NCI-H82 treated with DMSO at 0.1 percent for 48 hours (cell line): ENCODE measurements at regions not wholly inside any gene's neighbourhood (a gene's known extent, or its start where the extent isn't known, plus 50 kb on each side); places are given as distances from the start of the nearest gene placed in this dataset.

Source experiments
- DNase-seq: peaks from one replicate; lab custom pipeline; 2025; ENCODE audit not compliant: unreplicated experiment; lab: John Stamatoyannopoulos, UW

DNA sequence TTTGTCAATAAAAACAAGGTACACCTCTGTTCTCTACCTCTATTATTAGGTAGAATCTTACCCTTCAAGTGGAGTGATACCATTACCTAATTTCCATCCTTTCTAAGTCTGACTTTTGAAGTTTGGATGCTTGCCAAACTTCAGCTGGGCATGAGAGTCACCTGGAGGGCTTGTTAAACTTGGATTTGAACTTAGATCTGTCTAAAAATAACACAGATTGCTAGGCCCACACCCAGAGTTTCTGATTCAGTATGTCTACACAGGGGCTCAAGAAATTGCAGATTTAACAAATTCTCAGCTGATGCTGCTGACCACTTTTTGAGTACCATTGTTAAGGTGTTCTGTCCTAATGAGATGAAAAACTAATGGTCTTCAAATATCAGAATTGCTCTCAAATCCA is 512.2 kb downstream of the LMO7 start:
- DNase-seq = no peak

DNA sequence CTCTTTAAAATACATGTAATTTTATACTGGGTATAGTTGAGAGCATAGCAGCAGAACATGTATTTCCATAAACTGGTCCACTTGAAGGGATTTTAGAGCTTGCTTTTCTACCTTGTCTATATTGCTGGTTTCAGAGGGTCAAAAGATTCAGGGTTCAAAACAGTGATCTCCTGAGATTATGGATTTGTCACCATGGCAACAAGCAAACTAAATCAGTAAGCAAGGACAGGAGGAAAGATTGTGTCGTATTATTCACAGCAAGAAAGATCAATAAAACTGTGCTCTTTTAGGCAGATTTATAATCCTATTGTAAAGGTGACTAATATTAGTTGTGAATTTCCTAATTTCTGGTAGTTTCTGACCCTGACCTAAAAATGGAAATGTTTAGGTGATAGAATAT is 496.4 kb downstream of the LMO7 start:
- DNase-seq = peak; percentile 79

DNA sequence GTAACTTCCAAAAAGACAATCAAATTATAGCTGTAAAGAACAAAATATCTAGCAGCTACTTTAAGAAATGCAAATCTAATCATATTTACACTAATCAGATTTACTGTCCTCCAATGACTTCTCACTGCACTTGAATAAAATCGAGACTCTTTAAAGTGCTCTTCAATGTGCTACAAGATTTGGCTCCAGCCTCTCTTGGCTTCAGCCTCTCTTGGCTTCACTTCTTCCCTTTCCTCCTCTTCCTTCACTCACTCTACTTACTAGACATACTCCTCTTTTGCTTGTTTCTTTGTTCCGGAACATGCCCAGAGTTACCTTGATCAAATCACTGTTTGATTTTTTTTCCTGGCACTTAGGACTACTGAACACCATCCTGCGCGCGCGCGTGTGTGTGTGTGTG is 495.4 kb downstream of the LMO7 start:
- peak; percentile 80 for DNase-seq

DNA sequence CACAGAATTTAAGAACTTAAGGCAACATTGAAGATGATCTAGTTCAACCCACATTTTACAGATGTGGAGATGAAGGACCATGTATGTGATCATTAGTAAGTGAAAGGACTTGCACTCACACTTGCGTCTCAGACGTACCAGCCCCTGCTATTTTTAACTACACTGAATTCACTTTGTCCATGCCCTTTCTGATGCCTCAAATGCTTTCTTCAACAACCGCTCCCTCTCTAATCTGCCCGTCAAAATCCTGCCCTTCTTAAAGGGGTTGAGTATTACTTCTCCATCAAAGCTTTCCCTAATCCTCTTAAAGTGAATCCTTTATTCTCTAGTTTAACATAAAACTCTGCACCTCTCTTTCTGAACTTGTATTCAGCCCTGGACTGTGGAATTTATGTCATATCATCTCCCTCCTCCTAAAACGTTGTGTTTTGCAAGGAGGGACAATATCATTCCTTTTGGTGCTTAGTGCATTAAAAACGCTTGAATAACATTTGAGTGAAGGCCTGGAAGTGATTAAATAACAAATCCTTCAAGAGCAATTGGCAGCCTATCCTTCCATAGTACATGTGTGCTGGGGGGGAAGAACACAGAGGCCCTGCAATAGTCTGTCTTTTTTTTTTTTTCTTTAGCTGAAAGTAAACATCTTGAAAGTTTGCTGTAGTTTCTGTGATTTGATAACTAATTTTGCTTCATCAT is 493.3 kb downstream of the LMO7 start:
- peak; percentile 97 for DNase-seq

DNA sequence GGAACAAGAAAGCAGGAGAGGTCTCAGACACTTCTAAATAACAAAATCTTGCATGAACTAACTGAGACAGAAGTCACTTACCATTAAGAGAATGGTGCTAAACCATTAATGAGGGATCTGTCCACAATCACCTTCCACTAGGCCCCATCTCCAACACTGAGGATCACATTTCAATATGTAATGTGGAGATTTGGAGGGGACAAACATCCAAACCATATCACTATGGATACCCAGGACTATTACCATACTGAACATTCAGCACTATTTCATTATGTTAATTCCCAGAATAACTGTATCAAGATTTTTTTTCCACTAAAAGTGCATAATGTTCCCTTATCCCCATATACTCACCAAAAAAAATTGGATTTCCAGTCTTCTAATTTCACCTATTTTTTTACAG is 491.8 kb downstream of the LMO7 start:
- no peak for DNase-seq

DNA sequence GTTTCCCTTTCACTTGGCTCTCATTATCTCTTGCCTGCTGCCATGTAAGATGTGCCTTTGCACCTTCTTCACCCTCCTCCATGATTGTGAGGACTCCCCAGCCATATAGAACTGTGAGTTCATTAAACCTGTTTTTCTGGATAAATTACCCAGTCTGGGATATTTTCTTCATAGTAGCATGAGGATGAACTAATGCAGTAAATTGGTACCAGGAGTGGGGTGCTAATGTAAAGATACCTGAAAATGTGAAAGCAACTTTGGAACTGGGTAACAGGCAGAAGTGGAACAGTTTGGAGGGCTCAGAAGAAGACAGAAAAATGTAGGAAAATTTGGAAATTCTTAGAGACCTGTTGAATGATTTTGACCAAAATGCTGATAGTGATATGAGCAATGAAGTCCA is 487.4 kb downstream of the LMO7 start:
- no peak for DNase-seq

DNA sequence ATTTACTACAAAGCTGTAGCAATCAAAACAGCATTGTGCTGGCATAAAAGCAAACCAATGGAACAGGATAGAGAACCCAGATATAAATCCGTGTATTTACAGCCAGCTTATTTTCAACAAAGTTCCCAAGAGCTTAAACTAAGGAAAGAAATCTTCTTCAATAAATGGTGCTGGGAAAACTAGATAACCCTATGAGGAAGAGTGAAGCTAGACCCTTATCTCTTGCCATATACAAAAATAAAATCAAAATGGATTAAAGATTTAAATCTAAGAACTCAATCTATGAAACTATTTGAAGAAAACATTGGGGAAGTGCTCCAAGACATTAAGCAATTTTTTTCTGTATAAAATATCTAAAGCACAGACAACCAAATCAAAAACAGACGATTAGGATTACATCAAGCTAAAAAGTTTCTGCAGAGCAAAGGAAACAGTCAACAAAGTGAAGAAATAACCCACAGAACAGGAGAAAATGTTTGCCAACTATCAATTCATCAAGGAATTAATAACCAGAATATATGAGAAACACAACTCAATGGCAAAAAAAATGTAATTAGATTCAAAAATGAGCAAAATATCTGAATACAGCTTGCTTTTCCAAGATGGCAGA is 480.7 kb downstream of the LMO7 start:
- DNase-seq = no peak

DNA sequence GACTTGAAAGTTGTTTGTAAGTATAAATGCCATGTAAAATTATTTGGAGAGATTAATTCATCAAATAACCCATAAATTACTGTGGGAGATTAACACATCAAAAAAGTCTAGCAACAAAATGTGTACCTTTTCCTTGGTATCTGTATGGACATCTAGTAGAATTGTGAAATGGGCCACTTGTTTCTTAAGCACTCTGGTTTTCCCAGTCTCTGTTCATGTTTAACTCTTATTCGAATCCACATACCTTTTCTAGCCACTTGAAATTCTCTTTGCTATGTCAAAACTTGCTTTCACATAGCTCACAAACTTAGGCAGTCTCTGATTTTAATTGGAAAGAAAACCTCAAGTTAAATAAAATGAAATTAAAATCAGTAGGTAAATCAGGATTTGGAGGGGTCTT is 470.6 kb downstream of the LMO7 start:
- no peak for DNase-seq

DNA sequence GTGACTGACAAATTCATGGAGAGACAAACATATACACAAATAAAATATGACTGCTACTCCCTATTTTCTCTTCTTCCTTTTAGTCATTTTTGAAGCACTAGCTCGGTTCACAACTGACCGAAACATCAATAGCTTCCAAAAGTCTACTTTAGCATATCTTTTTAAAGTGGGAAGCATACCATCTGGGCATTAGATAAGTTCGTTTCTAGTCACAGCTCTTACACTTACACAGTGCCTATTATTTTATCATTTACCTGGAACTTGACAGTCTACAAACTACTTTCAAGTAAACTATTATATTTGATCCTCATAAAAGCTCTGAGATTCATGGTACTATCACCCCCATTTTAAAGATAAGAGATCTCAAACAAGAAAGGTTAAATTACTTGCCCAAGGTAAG is 458.5 kb downstream of the LMO7 start:
- DNase-seq = no peak

DNA sequence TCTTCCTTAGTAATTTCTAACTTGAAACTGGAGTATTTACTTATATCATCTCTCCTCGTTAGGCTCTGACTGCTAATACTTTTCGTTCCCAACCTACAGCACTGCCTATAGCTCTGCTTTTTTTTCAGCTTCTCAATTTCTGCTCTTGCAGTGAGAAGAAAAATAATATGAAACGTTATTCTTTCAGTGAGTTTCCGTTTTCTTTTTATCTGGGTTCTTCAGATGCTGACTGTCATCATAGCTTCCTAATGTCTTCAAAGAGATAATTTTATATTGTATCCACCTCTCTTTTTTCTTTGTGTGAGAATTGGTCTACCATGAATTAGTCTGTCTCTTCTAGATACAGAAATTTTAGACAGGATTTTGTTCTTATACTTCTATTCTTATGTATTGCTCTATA is 454.9 kb downstream of the LMO7 start:
- DNase-seq = no peak

DNA sequence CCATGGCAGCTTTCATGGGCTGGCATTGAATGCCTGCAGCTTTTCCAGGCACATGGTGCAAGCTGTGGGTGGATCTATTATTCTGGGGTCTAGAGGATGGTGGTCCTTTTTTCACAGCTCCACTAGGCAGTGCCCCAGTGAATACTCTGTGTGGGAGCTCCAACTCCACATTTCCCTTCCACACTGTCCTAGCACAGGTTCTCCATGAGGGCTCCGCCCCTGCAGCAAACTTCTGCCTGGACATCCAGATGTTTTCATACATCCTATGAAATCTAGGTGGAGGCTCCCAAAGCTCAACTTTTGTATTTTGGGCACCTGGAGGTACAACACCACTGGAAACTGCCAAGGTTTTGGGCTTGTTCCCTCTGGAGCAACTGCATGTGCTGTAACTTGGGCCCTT is 450.6 kb downstream of the LMO7 start:
- DNase-seq = no peak

DNA sequence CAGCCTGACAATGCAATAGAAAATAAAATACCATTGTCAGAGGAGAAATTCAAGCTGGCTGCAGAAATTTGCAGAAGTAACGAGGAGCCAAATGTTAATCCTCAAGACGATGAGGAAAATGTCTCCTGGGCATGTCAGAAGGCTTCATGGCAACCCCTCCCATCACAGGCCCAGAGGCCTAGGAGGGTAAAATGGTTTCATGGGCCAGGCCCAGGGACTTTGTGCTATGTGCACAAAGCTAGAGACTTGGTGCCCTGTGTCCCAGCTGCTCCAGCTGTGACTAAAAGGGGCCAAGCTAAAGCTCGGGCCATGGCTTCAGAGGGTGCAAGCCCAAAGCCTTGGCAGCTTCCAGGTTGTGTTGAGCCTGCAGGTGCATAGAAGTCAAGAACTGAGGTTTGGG is 431.7 kb downstream of the LMO7 start:
- no peak for DNase-seq

DNA sequence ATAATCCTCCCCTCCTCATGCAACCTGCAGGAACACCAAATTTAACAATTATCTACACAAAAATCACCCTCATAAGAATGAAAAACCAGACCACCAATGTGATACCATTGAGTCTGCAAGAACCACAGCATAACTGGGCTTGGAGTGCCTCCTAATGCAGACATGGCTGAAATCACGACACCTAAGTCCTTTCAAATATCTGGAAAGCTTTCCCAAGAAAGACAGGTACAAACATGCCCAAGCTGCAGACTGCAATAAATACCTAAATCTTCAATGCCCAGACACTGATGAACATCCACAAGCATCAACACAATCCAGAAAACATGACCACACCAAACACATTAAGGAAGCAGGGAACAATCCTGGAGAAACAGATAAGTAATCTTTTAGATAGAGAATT is 417.1 kb downstream of the LMO7 start:
- DNase-seq = no peak

DNA sequence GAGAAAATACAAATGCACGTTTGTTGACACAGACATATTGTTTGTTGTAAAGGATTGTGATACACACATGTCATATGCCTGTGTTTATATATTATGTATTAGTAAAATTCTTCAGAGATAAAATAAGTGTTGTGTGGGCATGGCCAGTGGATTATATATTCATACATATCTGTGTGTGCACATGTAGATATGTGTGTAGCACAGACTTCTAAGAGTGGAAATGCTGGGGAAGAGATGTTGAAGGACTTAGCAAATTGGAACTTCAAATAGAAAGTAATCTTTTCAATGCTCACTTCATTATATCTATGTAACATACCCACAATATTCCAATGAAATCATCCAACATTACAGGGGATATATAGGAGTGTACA is 413.2 kb downstream of the LMO7 start:
- no peak for DNase-seq

DNA sequence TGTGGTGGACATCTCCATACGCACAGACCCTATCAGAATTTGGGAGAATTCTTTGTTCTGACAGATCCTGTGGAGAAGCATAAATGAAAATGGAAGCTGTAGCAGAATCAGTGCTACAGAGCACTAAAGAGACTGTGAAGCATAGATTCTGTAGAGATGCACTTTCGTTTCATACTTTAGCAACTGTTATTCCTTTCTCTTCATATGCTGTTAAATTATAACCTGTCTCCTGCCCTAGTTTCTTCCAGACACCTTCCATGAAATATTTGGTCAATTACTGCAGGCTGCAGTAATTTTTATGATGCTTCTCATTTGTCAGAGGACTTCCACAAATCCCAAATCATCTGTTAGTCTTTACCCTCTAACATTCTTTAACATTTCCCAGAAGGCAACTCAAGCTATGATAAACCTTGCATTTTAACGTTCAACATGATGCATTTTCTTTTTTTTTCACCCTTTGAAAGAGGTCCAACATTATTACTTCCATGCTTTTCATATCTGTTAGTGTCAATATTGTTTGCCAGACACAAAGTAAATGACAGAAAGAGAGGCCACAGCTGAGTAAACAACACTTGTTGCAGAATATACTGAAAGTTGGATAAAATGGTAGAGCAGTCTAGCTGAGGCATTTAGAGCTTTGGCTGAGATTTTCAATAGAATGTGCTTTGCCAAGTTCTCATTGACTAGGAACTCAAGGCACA is 412.7 kb downstream of the LMO7 start:
- no peak for DNase-seq

DNA sequence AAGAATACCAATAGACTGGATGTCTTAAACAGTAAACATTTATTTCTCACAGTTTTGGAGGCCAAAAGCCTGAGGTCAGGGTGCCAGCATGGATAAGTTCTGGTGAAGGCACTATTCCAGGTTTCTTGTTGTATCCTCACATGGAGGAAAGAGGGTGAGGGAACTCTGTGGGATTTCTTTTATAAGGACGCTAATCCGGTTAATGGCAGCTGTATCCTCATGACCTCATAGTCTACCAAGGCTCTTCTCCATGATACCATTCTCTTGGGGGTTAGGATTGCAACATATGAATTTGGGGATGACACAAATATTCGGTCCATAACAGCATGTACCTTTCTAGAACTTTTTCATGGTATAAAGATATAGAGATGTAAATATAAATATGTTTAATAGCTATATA is 412.0 kb downstream of the LMO7 start:
- DNase-seq = no peak

DNA sequence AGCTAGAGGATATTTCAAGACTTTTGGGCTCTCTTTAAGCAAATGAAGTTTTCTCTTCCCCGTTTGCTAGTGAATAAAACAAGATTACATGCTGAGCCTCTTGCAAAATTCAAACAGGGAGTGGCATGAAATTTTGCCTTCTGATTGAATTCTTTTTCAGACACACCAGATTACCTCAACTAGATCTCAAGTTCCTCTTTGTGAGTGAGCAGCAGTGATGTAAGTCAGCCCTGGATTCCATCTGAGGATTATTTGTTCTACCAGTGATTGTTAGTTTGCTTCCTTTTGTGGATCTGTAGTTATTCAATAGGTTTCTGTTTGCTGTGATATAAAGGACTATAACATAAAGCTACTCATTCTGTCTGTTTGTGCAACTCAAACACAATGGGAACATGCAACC is 407.7 kb downstream of the LMO7 start:
- DNase-seq = no peak

DNA sequence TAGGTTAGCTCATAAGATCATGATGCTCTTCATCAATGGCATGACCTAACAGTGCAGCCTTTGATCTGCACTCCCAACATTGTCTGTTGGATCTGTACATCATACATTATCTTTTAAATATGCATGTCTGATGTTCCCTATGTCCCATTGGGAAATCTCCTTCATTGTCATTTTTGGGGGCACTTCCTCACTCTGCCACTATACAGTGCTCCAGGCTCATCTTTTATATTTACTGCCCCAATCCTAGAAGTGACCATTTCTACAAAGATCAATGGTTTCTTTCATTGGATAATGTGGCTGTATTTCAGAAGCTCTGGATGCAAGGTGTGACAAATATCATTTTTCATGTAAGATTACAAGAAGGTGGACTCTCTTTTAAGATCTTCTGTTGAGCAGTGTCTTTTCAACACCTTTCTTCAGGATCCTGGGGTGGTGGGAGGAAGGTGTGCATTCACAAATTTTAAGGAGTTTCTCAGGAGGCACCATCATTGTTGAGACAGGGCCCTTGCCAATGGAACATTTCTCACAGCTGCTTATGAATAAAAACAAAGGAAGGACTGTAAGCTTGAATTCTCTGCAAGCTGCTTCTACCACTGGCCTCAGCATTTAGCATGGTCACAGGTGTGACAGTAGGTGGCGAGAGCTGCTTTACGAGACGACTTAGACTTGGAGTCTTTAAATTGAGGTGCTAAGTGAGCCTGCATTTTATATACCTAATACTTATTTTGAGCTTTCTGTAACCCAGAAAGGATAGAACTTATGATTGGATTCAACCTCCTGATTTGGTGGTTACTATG is 403.0 kb downstream of the LMO7 start:
- DNase-seq = no peak

DNA sequence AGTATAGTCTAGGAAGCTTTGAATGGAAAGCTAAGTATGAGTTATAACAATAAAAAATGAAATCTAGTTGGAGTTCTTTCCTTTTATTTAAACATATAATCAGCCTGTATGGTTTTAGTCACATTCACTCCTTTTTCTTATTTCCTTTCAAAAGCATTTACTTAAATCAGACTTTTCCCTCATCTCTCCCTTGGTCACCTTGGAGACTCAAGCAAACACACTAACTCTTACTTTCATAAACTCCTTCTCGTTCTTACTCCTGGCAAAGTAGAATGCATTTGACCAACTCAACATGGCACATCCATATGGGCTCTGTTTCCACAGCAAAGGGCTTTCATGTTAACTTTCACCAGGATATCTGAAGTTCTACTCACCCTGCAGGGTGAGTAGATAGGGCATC is 400.0 kb downstream of the LMO7 start:
- DNase-seq = no peak

DNA sequence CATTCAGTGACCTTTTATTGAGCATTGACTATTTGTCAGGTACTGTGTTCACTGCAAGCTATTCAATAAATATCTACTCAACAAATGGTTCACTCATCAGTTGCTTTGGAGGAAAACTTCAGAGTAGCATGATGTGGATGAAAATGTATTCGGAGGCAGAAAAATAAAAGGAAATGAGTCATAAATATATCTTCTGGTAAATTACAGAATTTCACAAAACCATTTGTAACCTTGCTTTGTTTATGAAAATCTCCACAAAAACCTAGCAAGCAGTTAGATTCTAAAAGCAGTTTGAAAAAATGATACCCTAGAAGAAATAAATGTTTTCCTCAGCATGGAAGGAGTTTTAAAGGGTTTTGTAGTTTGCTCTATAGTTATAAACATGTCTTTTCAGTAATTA is 399.6 kb downstream of the LMO7 start:
- DNase-seq = no peak

DNA sequence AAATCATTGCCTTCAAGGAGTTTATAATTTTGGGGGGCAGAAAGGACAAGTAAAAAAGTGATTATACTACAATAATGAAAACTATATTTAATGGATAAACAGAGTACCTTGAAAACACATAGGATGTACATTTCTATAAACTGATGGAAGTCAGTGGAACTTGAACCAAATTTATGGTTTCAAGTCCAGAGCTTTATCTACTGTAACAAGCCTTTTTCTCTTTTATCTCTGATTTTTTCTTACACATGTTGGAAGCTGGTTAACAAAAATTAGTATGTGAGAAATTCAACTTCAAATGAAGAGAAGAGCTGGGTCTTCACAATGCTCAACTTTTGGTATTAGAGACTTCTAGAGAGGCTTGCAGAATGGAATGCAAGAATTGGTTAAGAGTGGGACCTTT is 393.6 kb downstream of the LMO7 start:
- no peak for DNase-seq

DNA sequence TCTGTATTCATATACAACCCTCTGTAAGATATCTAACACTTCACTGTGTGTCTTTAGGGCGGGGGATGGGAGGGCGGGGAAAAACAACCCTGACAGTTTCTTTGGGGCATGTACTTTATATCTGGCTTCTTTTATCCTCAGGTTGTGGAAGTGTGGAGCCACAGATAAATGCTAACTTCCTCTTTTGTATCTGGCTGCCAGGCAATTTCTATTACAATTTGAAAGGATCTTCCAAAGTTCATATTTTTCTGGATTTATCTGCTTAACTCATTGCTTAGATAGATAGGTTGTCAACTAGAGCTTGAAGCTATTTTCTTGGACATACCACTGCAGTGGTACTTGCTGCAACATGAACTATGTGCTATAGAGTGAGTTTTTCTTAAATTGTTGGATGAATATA is 393.0 kb downstream of the LMO7 start:
- no peak for DNase-seq
